GM21825 (cell line): ENCODE measurements at regions not wholly inside any gene's neighbourhood (a gene's known extent, or its start where the extent isn't known, plus 50 kb on each side); places are given as distances from the start of the nearest gene placed in this dataset.
"Not testable (repeated sequence)": the region's sequence is repeated elsewhere in the genome, so short reads cannot be mapped to it uniquely, and the experiment has no call there.

ENCODE experiments used
- ATAC-seq: cut with Tn5 transposase; IDR thresholded peaks from one replicate; pipeline ENCODE4 v1.9.1; 2021; ENCODE audit warnings: mild to moderate bottlenecking, moderate library complexity; ENCODE audit not compliant: unreplicated experiment

DNA sequence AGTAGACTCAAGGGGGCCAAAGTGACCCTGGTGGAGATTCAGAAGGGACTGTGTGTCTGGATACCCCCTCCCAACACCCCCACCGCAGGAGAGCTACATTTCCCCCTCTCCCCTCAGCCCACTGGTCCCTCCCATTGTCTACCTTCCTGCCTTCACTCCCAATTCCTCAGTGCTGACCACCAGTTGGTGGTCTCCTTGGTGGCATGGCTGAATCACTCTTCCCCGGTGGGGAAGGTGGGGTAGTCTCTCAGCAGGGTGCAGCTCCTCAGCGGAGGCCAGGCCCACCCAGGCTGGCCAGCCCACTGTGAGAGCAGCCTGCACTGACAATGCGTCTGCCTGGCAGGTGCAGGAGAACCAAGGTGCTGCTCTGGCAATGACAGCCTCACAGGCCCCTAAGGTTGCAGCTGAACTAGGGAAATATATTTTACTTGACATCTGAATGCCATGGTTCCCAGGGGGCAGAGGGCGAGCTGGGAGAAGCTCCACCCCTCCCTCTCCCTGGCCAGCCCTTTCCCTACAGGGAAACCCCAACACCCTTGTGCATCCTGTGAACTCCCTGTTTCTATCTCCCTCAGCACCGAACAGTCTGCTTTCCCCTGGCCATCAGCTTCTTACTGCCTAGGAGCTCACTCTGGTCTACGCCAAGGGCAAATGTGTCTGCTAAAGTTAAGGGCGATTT, 62.6 kb upstream of the PAX8 start:
- no peak for ATAC-seq

DNA sequence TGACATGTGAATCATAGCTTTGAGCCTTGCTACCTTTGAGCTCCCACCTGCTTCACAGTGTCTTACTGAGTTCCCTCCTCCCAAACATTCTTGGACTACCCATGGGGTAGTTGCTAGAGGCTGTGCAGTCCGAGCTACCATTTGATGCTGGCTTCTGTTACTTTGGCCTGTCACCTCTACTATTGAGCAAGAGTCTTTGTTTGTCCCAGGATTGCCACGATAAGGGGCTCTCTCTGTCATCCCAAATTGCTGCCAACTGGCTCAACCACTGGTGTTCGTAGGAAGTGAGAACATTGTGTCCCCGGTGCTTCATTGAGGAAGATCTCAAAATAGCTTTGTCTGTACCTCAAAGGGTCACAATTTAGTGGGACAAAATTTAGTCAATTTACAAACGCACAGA, 59.1 kb upstream of the PAX8 start:
- no peak for ATAC-seq

- ATAC-seq = not testable (repeated sequence)
Measured at GRCh38 chr2:113336040-113336439, 57.3 kb upstream of the PAX8 start.

DNA sequence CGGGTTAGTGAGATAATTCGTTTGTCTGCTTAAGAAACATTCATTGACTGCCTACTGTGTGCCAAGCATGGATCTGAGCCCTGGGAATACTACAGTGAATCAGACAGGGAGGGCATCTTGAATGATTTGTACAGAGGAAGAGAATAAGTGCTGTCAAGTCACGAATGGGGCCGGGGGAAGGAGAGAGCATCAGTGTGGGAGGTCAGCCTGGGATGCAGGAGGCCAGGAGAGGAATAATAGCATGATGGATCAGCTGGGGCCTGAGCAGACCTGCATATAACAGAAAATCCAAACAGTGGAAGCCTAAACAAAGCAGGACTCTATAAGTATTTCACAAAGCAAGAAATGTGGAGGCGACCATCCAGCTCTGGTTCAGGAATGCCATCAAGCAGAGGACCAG, 55.4 kb upstream of the PAX8 start:
- no peak for ATAC-seq

- ATAC-seq = not testable (repeated sequence)
Measured at GRCh38 chr2:113333735-113334134, 55.0 kb upstream of the PAX8 start.

DNA sequence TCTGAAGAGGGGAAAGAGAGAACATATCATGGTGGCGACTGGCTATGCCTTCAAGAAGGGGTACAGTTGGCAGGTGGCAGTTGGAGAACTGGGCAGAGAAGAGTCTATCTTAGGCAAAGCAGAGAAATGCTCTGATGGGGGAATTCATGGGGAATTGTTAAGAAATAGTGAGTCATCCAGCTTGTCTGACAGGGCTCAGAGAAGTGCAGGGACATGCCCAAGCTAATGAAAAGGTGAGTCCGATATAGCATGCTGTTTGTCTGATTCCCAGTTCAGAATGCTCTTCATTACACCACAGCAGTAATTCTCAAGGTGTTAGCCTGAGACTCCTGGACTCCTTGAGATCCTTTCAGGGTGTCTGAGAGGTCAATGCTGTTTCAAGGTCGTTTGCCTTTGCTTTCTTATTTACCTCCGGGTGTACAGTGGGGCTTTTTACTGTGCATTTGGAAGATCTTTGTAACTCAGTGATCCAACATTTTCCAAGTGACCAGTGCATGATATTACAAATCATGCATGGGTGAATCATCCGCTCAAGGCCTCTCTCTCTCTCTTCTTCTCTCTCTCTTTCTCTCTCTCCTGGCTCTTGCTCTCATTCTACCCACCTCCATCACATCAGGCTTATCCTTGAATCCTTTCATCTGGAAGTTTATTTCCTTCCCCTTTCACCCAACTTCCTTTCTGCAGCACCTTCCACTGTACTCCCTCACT, 51.5 kb upstream of the PAX8 start:
- ATAC-seq = not testable (repeated sequence)

DNA sequence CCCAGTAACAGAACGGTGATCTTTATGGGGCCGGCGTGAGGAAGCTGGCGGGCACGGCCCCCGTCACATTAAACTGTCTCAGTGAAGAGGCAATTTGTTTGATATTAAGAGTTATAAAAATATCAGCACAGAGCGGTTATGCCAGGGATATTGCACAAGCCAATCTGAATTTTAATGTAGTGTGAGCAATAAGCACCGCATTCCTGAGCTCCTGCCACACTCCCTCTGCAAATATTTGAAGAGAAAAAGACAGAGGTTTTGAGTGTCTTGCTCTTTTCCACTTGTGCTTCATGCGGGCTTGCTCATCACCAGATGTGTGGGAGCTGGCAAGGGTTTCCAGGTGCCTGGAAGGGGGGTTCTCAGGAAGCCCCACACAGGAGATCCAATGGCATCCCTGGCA, 50.3 kb upstream of the PAX8 start:
- not testable (repeated sequence) for ATAC-seq

GRCh38 chr2:113328572-113328971, 49.9 kb upstream of the PAX8 start:
- ATAC-seq = not testable (repeated sequence)
